Caco-2 (cell line): ENCODE measurements at regions not wholly inside any gene's neighbourhood (a gene's known extent, or its start where the extent isn't known, plus 50 kb on each side); places are given as distances from the start of the nearest gene placed in this dataset.

Experiments
- BruUV-seq: library from RNA; stranded (reverse); fragments of 400-500 nt; replicated peaks from 2 replicates; lab custom pipeline; 2021; lab: Mats Ljungman, UMichigan
- CTCF ChIA-PET: fragments of 300-600 bp; sonication (Branson Sonifier 250); formaldehyde crosslinking; loops from one replicate; lab custom pipeline; 2022; ENCODE audit warnings: antibody characterized with exemption; lab: Charles Lee
- POLR2A ChIA-PET: fragments of 300-600 bp; sonication (Branson Sonifier 250); formaldehyde crosslinking; loops from one replicate; lab custom pipeline; 2022; ENCODE audit warnings: antibody characterized with exemption; lab: Charles Lee
- DNase-seq, 2 experiments: peaks; one replicate each; pipeline versions ENCODE4 v3.0.0 to v3.0.0-alpha.2; 2020 to 2022
- H3K27me3 ChIP-seq: replicated peaks from 2 replicates; pipeline ENCODE4 v1.6.0; 2011; ENCODE audit warnings: low read length; ENCODE audit not compliant: control insufficient read depth, insufficient read depth
- H3K36me3 ChIP-seq: 2 replicates; pipeline ENCODE4 v1.5.1; 2011; ENCODE audit warnings: low read length; ENCODE audit not compliant: control insufficient read depth, insufficient read depth
- H3K4me1 ChIP-seq: fragments of 250-450 bp; sonication (Bioruptor Pico); 2 replicates; pipeline ENCODE4 v1.5.1; 2020; ENCODE audit warnings: mild to moderate bottlenecking
- H3K4me3 ChIP-seq: 2 replicates; pipeline ENCODE4 v1.5.1; 2011; ENCODE audit warnings: low read depth, mild to moderate bottlenecking, control low read depth, low read length
- H3K9me3 ChIP-seq: fragments of 250-450 bp; sonication (Bioruptor Pico); 2 replicates; pipeline ENCODE4 v1.5.1; 2020; ENCODE audit warnings: mild to moderate bottlenecking, moderate library complexity
- H3K27ac Mint-ChIP-seq: one replicate; pipeline ENCODE4 v1.8.0; 2022; ENCODE audit warnings: mixed read lengths; ENCODE audit not compliant: unreplicated experiment
- H3K27me3 Mint-ChIP-seq: one replicate; pipeline ENCODE4 v1.8.0; 2022; ENCODE audit warnings: mixed read lengths; ENCODE audit not compliant: insufficient read depth, unreplicated experiment
- H3K36me3 Mint-ChIP-seq: one replicate; pipeline ENCODE4 v1.8.0; 2022; ENCODE audit warnings: mild to moderate bottlenecking, mixed read lengths; ENCODE audit not compliant: insufficient read depth, unreplicated experiment
- H3K4me1 Mint-ChIP-seq: one replicate; pipeline ENCODE4 v1.8.0; 2022; ENCODE audit warnings: low read depth, mixed read lengths; ENCODE audit not compliant: unreplicated experiment
- H3K4me3 Mint-ChIP-seq: one replicate; pipeline ENCODE4 v1.8.0; 2022; ENCODE audit warnings: mild to moderate bottlenecking, moderate library complexity, mixed read lengths; ENCODE audit not compliant: unreplicated experiment
- H3K9me3 Mint-ChIP-seq: one replicate; pipeline ENCODE4 v1.8.0; 2022; ENCODE audit warnings: mixed read lengths; ENCODE audit not compliant: unreplicated experiment
- CTCF ChIP-seq, 2 experiments: fragments of 200-600 bp in 1 of 2; IDR thresholded peaks; 1 replicate in 1 of 2; 2 replicates in 1 of 2; pipeline versions ENCODE4 v1.5.1 to v1.8.0; 2011 to 2022; ENCODE audit warnings: antibody characterized with exemption in 1 of 2, control low read depth in 1 of 2, inconsistent platforms in 1 of 2, low read depth in 1 of 2, low read length in 1 of 2, mild to moderate bottlenecking in 1 of 2, moderate library complexity in 1 of 2; ENCODE audit not compliant: insufficient read depth in 1 of 2, severe bottlenecking in 1 of 2, unreplicated experiment in 1 of 2
- intact Hi-C: fragments of 100-400 bp; cut with micrococcal nuclease; formaldehyde crosslinking; loops from one replicate; pipeline ENCODE4 v1.10.0; 2022; ENCODE audit not compliant: unreplicated experiment

DNA sequence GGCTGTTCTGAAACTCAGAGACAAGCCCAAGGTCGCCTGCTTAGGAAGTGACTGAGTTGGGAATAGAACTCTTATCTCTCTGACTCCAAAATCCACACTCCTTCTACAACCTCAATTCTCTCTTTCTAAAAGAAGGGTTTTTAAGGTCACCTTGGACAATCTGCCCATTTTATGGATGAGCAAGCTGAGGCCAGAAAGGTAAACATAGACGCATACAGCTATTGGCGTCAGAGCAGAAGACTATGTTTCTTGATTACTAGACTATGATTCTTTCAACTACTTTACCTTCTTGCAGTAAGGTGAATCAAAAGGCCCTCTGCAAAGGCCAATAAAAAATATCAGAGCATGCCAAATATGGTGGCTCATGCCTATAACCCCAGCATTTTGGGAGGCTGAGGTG is 276.6 kb downstream of the CLIC5 start:
- intact Hi-C loops, result no loop called here
- Mint-ChIP-seq H3K36me3 (no peaks in the 10 kb centered on the region), H3K27me3 (peaks cover 5% of the 10 kb centered on the region), H3K9me3 (no peaks in the 10 kb centered on the region), H3K4me3 (no peak overlapping the region), H3K4me1 (no peaks in the 10 kb centered on the region), H3K27ac (no peak overlapping the region)
- Histone ChIP-seq H3K36me3 (no peaks in the 10 kb centered on the region), H3K4me3 (no peak overlapping the region), H3K27me3 (no peaks in the 10 kb centered on the region; the same call in 1 of the 2 replicates), H3K4me1 (no peaks in the 10 kb centered on the region), H3K9me3 (no peaks in the 10 kb centered on the region)
- ChIA-PET CTCF (no interaction called here), POLR2A (no interaction called here)
- BruUV-seq, result no TSS peak
- no peak for DNase-seq
- TF ChIP-seq CTCF (IDR thresholded peaks at IDR 0.05; ENCODE audit: insufficient read depth in 1 of 2, low read depth in 1 of 2, low read length in 1 of 2, severe bottlenecking in 1 of 2, unreplicated experiment in 1 of 2), result no peak

GRCh38 chr6:45738057-45738455 is 277.6 kb downstream of the CLIC5 start:
- DNase-seq, result no peak
- H3K4me1 Mint-ChIP-seq, result no peaks in the 10 kb centered on the region
- ChIA-PET POLR2A (no interaction called here), CTCF (no interaction called here)
- H3K4me3 Mint-ChIP-seq, result no peak overlapping the region
- Histone ChIP-seq H3K9me3 (no peaks in the 10 kb centered on the region), H3K36me3 (no peaks in the 10 kb centered on the region), H3K27me3 (no peaks in the 10 kb centered on the region; the same call in 1 of the 2 replicates), H3K4me3 (no peak overlapping the region), H3K4me1 (no peaks in the 10 kb centered on the region)
- H3K9me3 Mint-ChIP-seq, result no peaks in the 10 kb centered on the region
- H3K36me3 Mint-ChIP-seq, result no peaks in the 10 kb centered on the region
- no peak for TF ChIP-seq CTCF (IDR thresholded peaks at IDR 0.05; ENCODE audit: insufficient read depth in 1 of 2, low read depth in 1 of 2, low read length in 1 of 2, severe bottlenecking in 1 of 2, unreplicated experiment in 1 of 2)
- peaks cover 9% of the 10 kb centered on the region for H3K27me3 Mint-ChIP-seq
- intact Hi-C loops, result no loop called here
- H3K27ac Mint-ChIP-seq, result no peak overlapping the region
- BruUV-seq, result no TSS peak

DNA sequence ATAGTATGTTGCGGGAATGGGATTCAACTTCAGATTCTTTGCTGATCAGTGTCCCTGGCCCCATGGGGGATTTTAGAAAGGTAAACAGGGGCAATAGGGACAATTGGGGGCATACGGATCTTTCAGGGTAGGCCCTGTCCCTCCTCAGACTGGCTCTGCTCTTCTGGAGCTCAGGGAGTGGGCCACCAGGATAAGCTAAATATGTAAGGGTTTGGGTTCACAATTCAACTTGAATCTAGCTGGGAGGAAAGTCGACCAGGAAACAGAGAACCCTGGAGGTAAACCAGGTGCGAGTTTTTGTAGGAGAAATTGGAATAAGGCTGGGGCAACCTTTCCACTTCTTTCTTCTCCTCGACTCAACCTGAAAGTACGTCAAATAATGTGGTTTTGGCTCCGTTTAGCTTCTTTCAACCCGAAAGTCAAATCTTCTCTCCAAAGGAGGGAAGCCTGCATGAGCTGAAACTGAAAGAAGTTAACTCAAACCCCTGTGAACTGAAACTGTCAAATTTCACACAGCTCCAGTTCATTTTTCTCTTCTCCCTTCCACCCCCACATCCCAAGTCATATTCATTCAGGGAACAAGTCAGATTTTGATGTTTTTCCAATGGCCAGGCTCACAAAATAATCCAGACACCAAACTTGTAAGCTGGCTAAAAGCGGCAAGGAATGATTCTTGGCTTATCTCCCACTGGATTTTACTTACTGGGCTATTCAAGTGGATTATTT is 278.2 kb downstream of the CLIC5 start:
- Mint-ChIP-seq H3K4me1 (no peaks in the 10 kb centered on the region), H3K27me3 (peaks cover 13% of the 10 kb centered on the region), H3K4me3 (no peak overlapping the region), H3K36me3 (no peaks in the 10 kb centered on the region), H3K9me3 (no peaks in the 10 kb centered on the region), H3K27ac (no peak overlapping the region)
- ChIA-PET POLR2A (no interaction called here), CTCF (no interaction called here)
- DNase-seq, result no peak
- no peaks in the 10 kb centered on the region for H3K36me3 ChIP-seq
- no TSS peak for BruUV-seq
- H3K4me1 ChIP-seq, result no peaks in the 10 kb centered on the region
- intact Hi-C loops, result no loop called here
- no peak for TF ChIP-seq CTCF (IDR thresholded peaks at IDR 0.05; ENCODE audit: insufficient read depth in 1 of 2, low read depth in 1 of 2, low read length in 1 of 2, severe bottlenecking in 1 of 2, unreplicated experiment in 1 of 2)
- H3K9me3 ChIP-seq, result no peaks in the 10 kb centered on the region
- H3K4me3 ChIP-seq, result no peak overlapping the region
- H3K27me3 ChIP-seq, result no peaks in the 10 kb centered on the region; the same call in 1 of the 2 replicates
